ENCODE measurements at regions not wholly inside any gene's neighbourhood (a gene's known extent, or its start where the extent isn't known, plus 50 kb on each side); places are given as distances from the start of the nearest gene placed in this dataset.

DNA sequence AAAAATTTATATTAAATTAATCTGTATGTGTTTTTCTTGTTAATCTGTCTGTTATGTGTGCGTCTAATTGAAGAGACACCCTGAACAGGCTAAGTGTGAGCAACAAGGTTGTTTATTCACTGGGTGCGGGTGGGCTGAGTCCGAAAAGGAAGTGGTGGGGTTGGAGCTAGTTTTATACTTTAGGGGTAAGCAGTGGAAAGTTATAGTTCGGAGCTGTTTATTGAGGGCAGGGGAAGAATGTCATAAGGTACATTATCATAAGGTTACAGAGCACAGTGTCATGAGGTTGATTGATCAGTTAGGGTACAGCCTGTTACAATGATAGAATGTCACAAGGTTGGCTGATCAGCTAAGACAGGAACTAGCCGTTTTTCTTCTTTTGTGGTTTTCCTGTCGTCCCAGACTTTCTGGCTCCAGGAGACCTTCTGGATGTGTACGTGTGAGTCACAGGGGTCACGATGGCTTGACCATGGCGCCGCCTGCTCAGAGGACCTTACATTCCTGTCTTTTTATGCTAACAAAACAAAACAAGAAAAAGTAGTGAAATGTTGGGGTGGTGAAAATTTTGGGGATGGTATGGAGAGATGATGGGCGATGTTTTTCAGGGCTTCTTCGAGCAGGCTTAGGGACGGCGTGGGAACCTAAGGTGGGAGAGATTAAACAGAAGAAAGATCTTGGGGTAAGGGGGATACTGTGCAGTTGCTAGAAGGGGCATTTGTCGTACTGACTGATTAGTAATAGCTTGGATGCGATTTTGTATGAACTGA is 754.0 kb upstream of the ADGRB3 start:
- H4K91ac ChIP-seq (replicated peaks; ENCODE audit: insufficient read length, low read length), result no peak overlapping the region
- no peaks in the 10 kb centered on the region; the same call in 1 of the 2 replicates for H3K23me2 ChIP-seq (ENCODE audit: low read depth, low read length)
- no peak overlapping the region for H2BK120ac ChIP-seq (replicated peaks; ENCODE audit: low read depth, low read length)
- ChIA-PET POLR2A (ENCODE audit: partially characterized antibody) (no interaction called here), CTCF (ENCODE audit: partially characterized antibody) (no interaction called here)
- H3K79me2 ChIP-seq (ENCODE audit: control insufficient read depth in 1 of 2, insufficient read depth in 2 of 2, low read length in 2 of 2), result no peaks in the 10 kb centered on the region
- H3K56ac ChIP-seq (replicated peaks; ENCODE audit: insufficient read length, low read depth, low read length), result no peak overlapping the region
- H2BK12ac ChIP-seq (ENCODE audit: low read depth, low read length), result no peak overlapping the region
- H2BK20ac ChIP-seq (ENCODE audit: low read length), result no peak overlapping the region
- no peaks in the 10 kb centered on the region for H3K4me1 ChIP-seq (replicated peaks in 1 of 4; ENCODE audit: control insufficient read depth in 3 of 4, insufficient read depth in 4 of 4, low read length in 3 of 4)
- 0 out of 4 replicates have a peak, but pooled peaks cover 0 to 4% of the 10 kb centered on the region in 2 experiments for H3K9me3 ChIP-seq (ENCODE audit: insufficient read depth in 2 of 2, low read depth in 1 of 2, low read length in 1 of 2)
- no peak overlapping the region for H3K18ac ChIP-seq (ENCODE audit: extremely low read depth, low read length)
- H3K27me3 ChIP-seq (replicated peaks in 1 of 4; ENCODE audit: control insufficient read depth in 3 of 4, extremely low read depth in 1 of 4, insufficient read depth in 3 of 4, low read length in 3 of 4), result no peaks in the 10 kb centered on the region
- H2BK5ac ChIP-seq (ENCODE audit: low read depth, low read length), result no peak overlapping the region
- H3K14ac ChIP-seq (ENCODE audit: insufficient read length), result no peak overlapping the region
- no peaks in the 10 kb centered on the region for H3K79me1 ChIP-seq (ENCODE audit: low read depth, low read length)
- TF ChIP-seq SIRT6 (IDR thresholded peaks at IDR 0.05; ENCODE audit: low read length), result no peak
- no peak for TF ChIP-seq KDM5A (IDR thresholded peaks at IDR 0.05; ENCODE audit: low read length)
- no peak for TF ChIP-seq SIN3A (conservative IDR thresholded peaks at IDR 0.05 in 1 of 2, IDR thresholded peaks at IDR 0.05 in 1 of 2; ENCODE audit: low read depth in 1 of 2, low read length in 2 of 2)
- TF ChIP-seq, protein P1, sequence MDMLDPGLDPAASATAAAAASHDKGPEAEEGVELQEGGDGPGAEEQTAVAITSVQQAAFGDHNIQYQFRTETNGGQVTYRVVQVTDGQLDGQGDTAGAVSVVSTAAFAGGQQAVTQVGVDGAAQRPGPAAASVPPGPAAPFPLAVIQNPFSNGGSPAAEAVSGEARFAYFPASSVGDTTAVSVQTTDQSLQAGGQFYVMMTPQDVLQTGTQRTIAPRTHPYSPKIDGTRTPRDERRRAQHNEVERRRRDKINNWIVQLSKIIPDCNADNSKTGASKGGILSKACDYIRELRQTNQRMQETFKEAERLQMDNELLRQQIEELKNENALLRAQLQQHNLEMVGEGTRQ (IDR thresholded peaks at IDR 0.05; ENCODE audit: low read length), result no peak
- TF ChIP-seq CHD1 (IDR thresholded peaks at IDR 0.05; ENCODE audit: low read depth, low read length), result no peak
- no peak for TF ChIP-seq YY1 (IDR thresholded peaks at IDR 0.05; ENCODE audit: low read depth, low read length)
- no peak for TF ChIP-seq RAD21 (IDR thresholded peaks at IDR 0.05 in 1 of 2, conservative IDR thresholded peaks at IDR 0.05 in 1 of 2; ENCODE audit: low read depth in 2 of 2, low read length in 2 of 2)
- TF ChIP-seq SRF (IDR thresholded peaks at IDR 0.05; ENCODE audit: low read depth, low read length), result no peak
- TF ChIP-seq RBBP5 (IDR thresholded peaks at IDR 0.05; ENCODE audit: borderline replicate concordance, low read depth, low read length), result no peak
- no peak overlapping the region for H4K8ac ChIP-seq (ENCODE audit: extremely low read depth, insufficient read depth, low read length)
- WGBS, 2 experiments (ENCODE audit: extremely low coverage in 1 of 2, insufficient coverage in 1 of 2, insufficient read length in 1 of 2, insufficient replicate concordance in 2 of 2, low coverage in 1 of 2, low lambda C conversion rate in 2 of 2, missing lambda C conversion rate in 1 of 2), result 89% methylated on average over 16 of the region's 16 CpGs; no CpG with 5 or more reads in 1 of the 2 experiments
- H3K4me3 ChIP-seq (ENCODE audit: extremely low read depth in 1 of 4, insufficient read depth in 2 of 4, low read depth in 3 of 4, low read length in 4 of 4), result no peak overlapping the region
- no peak overlapping the region for H3K23ac ChIP-seq (ENCODE audit: insufficient read length)
- no peak overlapping the region for H3K9ac ChIP-seq (replicated peaks in 1 of 4; ENCODE audit: extremely low read depth in 1 of 4, low read depth in 3 of 4, low read length in 3 of 4)
- no peaks in the 10 kb centered on the region for H4K20me1 ChIP-seq (replicated peaks in 1 of 2; ENCODE audit: control insufficient read depth in 1 of 2, insufficient read depth in 2 of 2, low read length in 2 of 2)
- H3K36me3 ChIP-seq (ENCODE audit: control insufficient read depth in 2 of 4, insufficient read depth in 4 of 4, low read length in 3 of 4), result no peaks in the 10 kb centered on the region
- FAIRE-seq (no peak), DNase-seq (ENCODE audit: low read depth in 1 of 2, low spot score in 2 of 2) (no peak)
- no peak overlapping the region for H3K27ac ChIP-seq (ENCODE audit: low read depth, low read length)
- H3K4me2 ChIP-seq (ENCODE audit: insufficient read depth in 1 of 2, low read depth in 2 of 2, low read length in 2 of 2), result no peak overlapping the region
- H4K5ac ChIP-seq (ENCODE audit: insufficient read length, low read depth, low read length), result no peak overlapping the region
- H2AK5ac ChIP-seq (ENCODE audit: low read depth, low read length), result no peak overlapping the region
- H2BK15ac ChIP-seq (ENCODE audit: low read length), result no peak overlapping the region
- H2AFZ ChIP-seq (ENCODE audit: low read length), result no peak overlapping the region
- H3K4ac ChIP-seq (replicated peaks; ENCODE audit: insufficient read length, low read depth, low read length), result no peak overlapping the region

All from H1 (cell line).